Loucy (cell line): ENCODE measurements at regions not wholly inside any gene's neighbourhood (a gene's known extent, or its start where the extent isn't known, plus 50 kb on each side); places are given as distances from the start of the nearest gene placed in this dataset.

Source experiments
- H2AFZ ChIP-seq: fragments of 200-600 bp; sonication (generic); 2 replicates; pipeline ENCODE4 v1.6.0; 2016; ENCODE audit warnings: antibody characterized with exemption, mild to moderate bottlenecking, low read length, moderate library complexity
- H3F3A ChIP-seq: fragments of 200-600 bp; 2 replicates; pipeline ENCODE4 v1.6.0; 2016; ENCODE audit warnings: antibody characterized with exemption, low read depth, mild to moderate bottlenecking
- H3K27me3 ChIP-seq: fragments of 200-600 bp; sonication (generic); 2 replicates; pipeline ENCODE4 v1.6.1; 2014; ENCODE audit warnings: low read length, mild to moderate bottlenecking; ENCODE audit not compliant: insufficient read depth, poor library complexity, severe bottlenecking
- H3K36me3 ChIP-seq: fragments of 200-600 bp; sonication (generic); 2 replicates; pipeline ENCODE4 v1.6.1; 2016; ENCODE audit warnings: low read length; ENCODE audit not compliant: insufficient read depth
- H3K4me1 ChIP-seq: fragments of 200-600 bp; sonication (generic); 2 replicates; pipeline ENCODE4 v1.5.1; 2014; ENCODE audit warnings: low read length, mild to moderate bottlenecking; ENCODE audit not compliant: insufficient read depth, poor library complexity, severe bottlenecking
- H3K4me2 ChIP-seq: fragments of 200-600 bp; sonication (generic); 2 replicates; pipeline ENCODE4 v1.6.0; 2014; ENCODE audit warnings: antibody characterized with exemption, low read length, low read depth, mild to moderate bottlenecking; ENCODE audit not compliant: poor library complexity, severe bottlenecking
- H3K4me3 ChIP-seq: fragments of 200-600 bp; sonication (generic); 2 replicates; pipeline ENCODE4 v1.5.1; 2014; ENCODE audit warnings: low read length, mild to moderate bottlenecking, mixed read lengths; ENCODE audit not compliant: poor library complexity, severe bottlenecking
- H3K79me2 ChIP-seq: fragments of 200-600 bp; sonication (generic); 2 replicates; pipeline ENCODE4 v1.6.1; 2014; ENCODE audit warnings: low read length; ENCODE audit not compliant: insufficient read depth
- H3K9ac ChIP-seq: fragments of 200-600 bp; sonication (generic); 2 replicates; pipeline ENCODE4 v1.6.0; 2014; ENCODE audit warnings: mild to moderate bottlenecking, low read depth, low read length, moderate library complexity; ENCODE audit not compliant: poor library complexity, severe bottlenecking
- H3K9me2 ChIP-seq: fragments of 200-600 bp; sonication (generic); replicated peaks from 2 replicates; pipeline ENCODE4 v1.6.1; 2016; ENCODE audit warnings: low read depth, low read length, mixed read lengths
- H3K9me3 ChIP-seq: fragments of 200-600 bp; sonication (generic); 2 replicates; pipeline ENCODE4 v1.6.1; 2014; ENCODE audit warnings: mild to moderate bottlenecking, antibody characterized with exemption, low read length, low read depth; ENCODE audit not compliant: insufficient read depth
- H4K20me1 ChIP-seq: fragments of 200-600 bp; sonication (generic); 2 replicates; pipeline ENCODE4 v1.6.0; 2014; ENCODE audit warnings: antibody characterized with exemption, low read length, mild to moderate bottlenecking; ENCODE audit not compliant: insufficient read depth, poor library complexity, severe bottlenecking
- EZH2phosphoT487 ChIP-seq: fragments of 200-600 bp; IDR thresholded peaks from 2 replicates; pipeline ENCODE4 v1.6.1; 2018; ENCODE audit warnings: antibody characterized with exemption, mild to moderate bottlenecking, moderate library complexity, borderline replicate concordance
- TF ChIP-seq, protein P1 (sequence below): fragments of 200-600 bp; sonication (generic); conservative IDR thresholded peaks from 2 replicates; pipeline ENCODE4 v1.5.1; 2014; ENCODE audit warnings: mild to moderate bottlenecking, antibody characterized with exemption, low read length

DNA sequence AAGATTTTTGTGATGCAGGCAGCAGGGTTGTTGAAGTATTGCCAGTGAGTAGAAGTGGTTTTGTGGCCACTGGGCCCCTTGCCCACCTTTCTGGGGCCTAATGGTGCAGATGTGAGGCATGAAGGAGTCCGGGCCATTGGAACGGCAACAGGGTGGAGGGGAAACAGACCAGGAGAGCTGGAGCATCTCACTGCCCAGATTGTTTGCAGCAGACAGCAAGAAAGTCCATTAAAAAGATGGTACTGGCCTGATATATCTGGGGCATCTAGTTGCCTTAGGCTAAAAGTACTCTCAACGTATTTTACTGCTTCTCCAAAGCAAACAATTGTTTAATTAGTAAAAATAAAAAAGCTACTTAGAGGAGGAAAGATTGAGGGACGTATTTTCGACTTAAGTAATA is 298.4 kb downstream of the SATB1 start:
- no peaks in the 10 kb centered on the region for H3F3A ChIP-seq

DNA sequence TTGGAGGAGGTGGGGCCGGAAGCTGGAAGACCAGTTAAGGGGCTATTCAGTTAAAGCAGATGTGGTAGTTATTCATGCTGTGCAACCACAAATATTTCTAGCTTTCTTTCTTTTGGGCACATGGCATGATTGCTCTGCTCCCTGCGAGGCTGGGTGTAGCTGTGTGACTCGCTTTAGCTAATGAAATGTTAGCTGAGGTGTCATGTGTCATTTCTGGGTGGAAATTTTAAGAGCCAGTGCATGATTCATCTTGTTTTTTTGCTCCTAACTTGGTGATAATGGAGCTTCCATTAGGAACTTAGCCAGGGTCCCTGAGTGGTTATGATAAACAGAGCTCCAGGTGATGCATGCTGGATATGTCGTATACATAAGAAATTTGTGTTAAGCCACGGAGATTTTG is 300.6 kb downstream of the SATB1 start:
- Histone ChIP-seq H3F3A (no peaks in the 10 kb centered on the region), H3K4me3 (no peak overlapping the region), H2AFZ (no peak overlapping the region), H3K36me3 (no peaks in the 10 kb centered on the region), H3K9me3 (no peaks in the 10 kb centered on the region; the same call in 1 of the 2 replicates), H3K27me3 (no peaks in the 10 kb centered on the region), H3K79me2 (no peaks in the 10 kb centered on the region), H3K4me2 (no peak overlapping the region), H3K4me1 (peaks cover 47% of the 10 kb centered on the region), H3K9ac (no peak overlapping the region), H4K20me1 (no peaks in the 10 kb centered on the region), H3K9me2 (no peaks in the 10 kb centered on the region)
- TF ChIP-seq, protein P1, sequence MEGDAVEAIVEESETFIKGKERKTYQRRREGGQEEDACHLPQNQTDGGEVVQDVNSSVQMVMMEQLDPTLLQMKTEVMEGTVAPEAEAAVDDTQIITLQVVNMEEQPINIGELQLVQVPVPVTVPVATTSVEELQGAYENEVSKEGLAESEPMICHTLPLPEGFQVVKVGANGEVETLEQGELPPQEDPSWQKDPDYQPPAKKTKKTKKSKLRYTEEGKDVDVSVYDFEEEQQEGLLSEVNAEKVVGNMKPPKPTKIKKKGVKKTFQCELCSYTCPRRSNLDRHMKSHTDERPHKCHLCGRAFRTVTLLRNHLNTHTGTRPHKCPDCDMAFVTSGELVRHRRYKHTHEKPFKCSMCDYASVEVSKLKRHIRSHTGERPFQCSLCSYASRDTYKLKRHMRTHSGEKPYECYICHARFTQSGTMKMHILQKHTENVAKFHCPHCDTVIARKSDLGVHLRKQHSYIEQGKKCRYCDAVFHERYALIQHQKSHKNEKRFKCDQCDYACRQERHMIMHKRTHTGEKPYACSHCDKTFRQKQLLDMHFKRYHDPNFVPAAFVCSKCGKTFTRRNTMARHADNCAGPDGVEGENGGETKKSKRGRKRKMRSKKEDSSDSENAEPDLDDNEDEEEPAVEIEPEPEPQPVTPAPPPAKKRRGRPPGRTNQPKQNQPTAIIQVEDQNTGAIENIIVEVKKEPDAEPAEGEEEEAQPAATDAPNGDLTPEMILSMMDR = no peak
- no peak for TF ChIP-seq EZH2phosphoT487

More for the DNA sequence above, 298.4 kb downstream of the SATB1 start:
- no peaks in the 10 kb centered on the region for H3K9me2 ChIP-seq
- no peak overlapping the region for H3K9ac ChIP-seq
- H2AFZ ChIP-seq = no peak overlapping the region
- H3K4me3 ChIP-seq = no peak overlapping the region
- no peak overlapping the region for H3K4me2 ChIP-seq
- TF ChIP-seq, protein P1 = no peak
- TF ChIP-seq EZH2phosphoT487 = no peak
- H3K9me3 ChIP-seq = no peaks in the 10 kb centered on the region; the same call in 1 of the 2 replicates
- no peaks in the 10 kb centered on the region for H3K79me2 ChIP-seq
- no peaks in the 10 kb centered on the region for H3K27me3 ChIP-seq
- H4K20me1 ChIP-seq = no peaks in the 10 kb centered on the region
- H3K36me3 ChIP-seq = no peaks in the 10 kb centered on the region
- H3K4me1 ChIP-seq = peaks cover 43% of the 10 kb centered on the region

DNA sequence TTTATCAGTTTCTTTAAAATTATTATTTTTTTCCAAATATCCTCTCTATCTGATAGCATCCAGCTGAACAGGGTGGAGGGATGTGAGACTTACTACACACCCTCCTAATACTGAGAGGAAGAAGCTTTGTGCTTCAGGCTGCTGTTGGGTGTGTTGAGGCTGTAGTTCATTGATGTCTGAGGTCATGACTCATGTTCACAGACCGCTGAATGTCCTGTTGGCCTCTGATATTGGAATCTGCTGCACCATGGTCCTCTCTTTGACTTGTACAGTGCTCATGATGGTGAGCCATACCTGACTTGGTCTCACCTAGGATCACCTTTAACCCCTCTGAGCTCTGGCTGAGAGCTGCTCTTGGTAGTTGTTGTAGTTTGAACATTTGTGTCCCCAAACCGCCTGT is 302.9 kb downstream of the SATB1 start:
- Histone ChIP-seq H3F3A (no peaks in the 10 kb centered on the region), H3K36me3 (no peaks in the 10 kb centered on the region), H3K9me2 (no peaks in the 10 kb centered on the region), H3K9me3 (no peaks in the 10 kb centered on the region; the same call in 1 of the 2 replicates), H3K4me3 (no peak overlapping the region), H3K4me2 (no peak overlapping the region), H3K27me3 (no peaks in the 10 kb centered on the region), H4K20me1 (no peaks in the 10 kb centered on the region), H3K9ac (no peak overlapping the region), H3K4me1 (peaks cover 26% of the 10 kb centered on the region), H2AFZ (no peak overlapping the region), H3K79me2 (no peaks in the 10 kb centered on the region)
- no peak for TF ChIP-seq EZH2phosphoT487
- TF ChIP-seq, protein P1 = no peak
